ENCODE measurements at regions not wholly inside any gene's neighbourhood (a gene's known extent, or its start where the extent isn't known, plus 50 kb on each side); places are given as distances from the start of the nearest gene placed in this dataset.
"Not testable (repeated sequence)": the region's sequence is repeated elsewhere in the genome, so short reads cannot be mapped to it uniquely, and the experiment has no call there.

DNA sequence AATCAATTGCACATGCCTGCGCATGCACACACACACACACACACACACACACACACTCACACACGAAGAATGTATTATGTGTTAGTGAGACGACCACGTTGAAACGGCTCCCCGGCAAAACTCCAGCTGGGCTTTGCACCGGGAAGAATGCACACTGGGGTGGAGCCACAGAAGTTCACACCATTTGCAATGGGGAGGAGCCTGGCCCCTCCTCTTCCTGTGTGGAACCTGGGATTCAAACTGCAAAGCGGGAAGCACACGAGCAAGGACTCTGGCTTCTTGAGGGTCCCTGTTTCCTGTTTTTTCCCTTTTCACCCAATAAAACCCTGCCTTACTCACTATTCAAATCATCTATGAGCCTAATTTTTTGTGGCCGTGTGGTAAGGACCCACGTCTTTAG is 304.0 kb upstream of the TMEFF2 start:
- Histone ChIP-seq H3K36me3 (ENCODE audit: control insufficient read depth in 2 of 2, extremely low read depth in 1 of 2, insufficient read depth in 1 of 2, low read length in 1 of 2) (no peaks in the 10 kb centered on the region), H3K4me3 (ENCODE audit: control insufficient read depth in 1 of 2, extremely low read depth in 1 of 2, low read length in 1 of 2) (no peak overlapping the region), H3K4me1 (ENCODE audit: control insufficient read depth in 1 of 2, extremely low read depth in 1 of 2, insufficient read depth in 2 of 2, low read length in 2 of 2) (no peaks in the 10 kb centered on the region), H3K27ac (ENCODE audit: low read length) (no peak overlapping the region), H3K27me3 (replicated peaks in 1 of 2; ENCODE audit: control insufficient read depth in 2 of 2, extremely low read depth in 1 of 2, insufficient read depth in 2 of 2, low read length in 1 of 2) (no peaks in the 10 kb centered on the region), H3K9me3 (no peaks in the 10 kb centered on the region)
- WGBS (ENCODE audit: insufficient coverage): 91% methylated on average over 7 of the region's 11 CpGs
- Mint-ChIP-seq H3K4me3 (no peak overlapping the region), H3K9me3 (no peaks in the 10 kb centered on the region), H3K4me1 (no peaks in the 10 kb centered on the region), H3K27me3 (no peaks in the 10 kb centered on the region), H3K27ac (no peak overlapping the region), H3K36me3 (no peaks in the 10 kb centered on the region)
- no peak for DNase-seq
- no peak for ATAC-seq (replicated peaks in 1 of 4)
- CTCF ChIA-PET: interaction anchor here in 1 of 2 donors (0.6 kb wide), 1 partner anchor 15 kb away, joined by 3 read pairs; no protein-coding TSS in a partner anchor
- POLR2A ChIA-PET: no interaction called here

DNA sequence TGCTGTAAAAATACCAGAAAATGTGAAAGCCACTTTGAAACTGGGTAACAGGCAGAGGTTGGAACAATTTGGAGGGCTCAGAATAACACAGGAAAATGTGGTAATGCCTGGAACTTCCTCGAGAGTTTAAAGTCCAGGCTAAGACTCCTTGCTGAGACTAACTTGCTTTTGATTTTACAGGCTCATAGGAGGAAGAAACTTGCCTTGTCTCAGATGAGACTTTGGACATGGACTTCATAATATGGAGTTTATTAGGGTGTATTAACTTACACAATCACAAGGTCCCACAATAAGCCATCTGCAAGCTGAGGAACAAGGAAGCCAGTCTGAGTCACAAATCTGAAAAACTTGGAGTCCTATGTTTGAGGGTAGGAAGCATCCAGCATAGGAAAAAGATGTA is 293.4 kb upstream of the TMEFF2 start:
- POLR2A ChIA-PET; H3K36me3 ChIP-seq (ENCODE audit: control insufficient read depth in 2 of 2, extremely low read depth in 1 of 2, insufficient read depth in 1 of 2, low read length in 1 of 2); CTCF ChIA-PET; H3K27me3 Mint-ChIP-seq; H3K4me1 ChIP-seq (ENCODE audit: control insufficient read depth in 1 of 2, extremely low read depth in 1 of 2, insufficient read depth in 2 of 2, low read length in 2 of 2); H3K27ac Mint-ChIP-seq; ATAC-seq (replicated peaks in 1 of 4); H3K4me3 Mint-ChIP-seq; H3K36me3 Mint-ChIP-seq; H3K4me1 Mint-ChIP-seq; H3K4me3 ChIP-seq (ENCODE audit: control insufficient read depth in 1 of 2, extremely low read depth in 1 of 2, low read length in 1 of 2); H3K9me3 ChIP-seq; DNase-seq; H3K27me3 ChIP-seq (replicated peaks in 1 of 2; ENCODE audit: control insufficient read depth in 2 of 2, extremely low read depth in 1 of 2, insufficient read depth in 2 of 2, low read length in 1 of 2); H3K27ac ChIP-seq (ENCODE audit: low read length): not testable (repeated sequence)
- WGBS (ENCODE audit: insufficient coverage): no CpG with 5 or more reads among the region's 1 CpG
- peaks cover 0 to 14% (median 3%) of the 10 kb centered on the region in 3 donors for H3K9me3 Mint-ChIP-seq

DNA sequence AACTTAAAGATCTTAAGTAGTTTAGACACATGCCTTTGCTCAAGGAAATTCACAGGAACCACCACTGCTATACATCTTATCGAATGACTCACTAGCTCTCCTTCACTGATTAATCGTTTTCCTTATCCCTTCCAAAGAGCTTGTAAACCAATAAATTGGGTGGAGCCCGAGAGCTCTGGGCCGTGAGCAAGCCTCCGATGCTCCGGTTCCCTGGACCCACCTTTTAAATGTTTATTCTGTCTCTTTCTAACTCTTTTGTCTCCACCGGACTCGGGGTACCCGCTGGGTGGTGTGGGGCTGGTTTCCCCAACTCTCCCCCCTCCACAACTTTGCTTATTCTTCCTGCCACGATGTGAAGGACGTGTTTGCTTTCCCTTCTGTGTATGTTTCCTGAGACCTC is 292.9 kb upstream of the TMEFF2 start:
- Histone ChIP-seq H3K9me3 (no peaks in the 10 kb centered on the region), H3K27ac (ENCODE audit: low read length) (no peak overlapping the region), H3K4me1 (ENCODE audit: control insufficient read depth in 1 of 2, extremely low read depth in 1 of 2, insufficient read depth in 2 of 2, low read length in 2 of 2) (no peaks in the 10 kb centered on the region), H3K36me3 (ENCODE audit: control insufficient read depth in 2 of 2, extremely low read depth in 1 of 2, insufficient read depth in 1 of 2, low read length in 1 of 2) (no peaks in the 10 kb centered on the region), H3K27me3 (replicated peaks in 1 of 2; ENCODE audit: control insufficient read depth in 2 of 2, extremely low read depth in 1 of 2, insufficient read depth in 2 of 2, low read length in 1 of 2) (no peaks in the 10 kb centered on the region), H3K4me3 (ENCODE audit: control insufficient read depth in 1 of 2, extremely low read depth in 1 of 2, low read length in 1 of 2) (no peak overlapping the region)
- no CpG with 5 or more reads among the region's 11 CpGs for WGBS (ENCODE audit: insufficient coverage)
- Mint-ChIP-seq H3K4me3 (no peak overlapping the region), H3K27ac (no peak overlapping the region), H3K36me3 (no peaks in the 10 kb centered on the region), H3K9me3 (peaks cover 0 to 14% (median 3%) of the 10 kb centered on the region in 3 donors), H3K4me1 (no peaks in the 10 kb centered on the region), H3K27me3 (no peaks in the 10 kb centered on the region)
- ChIA-PET POLR2A (no interaction called here), CTCF (no interaction called here)
- ATAC-seq (replicated peaks in 1 of 4) (no peak), DNase-seq (no peak)

DNA sequence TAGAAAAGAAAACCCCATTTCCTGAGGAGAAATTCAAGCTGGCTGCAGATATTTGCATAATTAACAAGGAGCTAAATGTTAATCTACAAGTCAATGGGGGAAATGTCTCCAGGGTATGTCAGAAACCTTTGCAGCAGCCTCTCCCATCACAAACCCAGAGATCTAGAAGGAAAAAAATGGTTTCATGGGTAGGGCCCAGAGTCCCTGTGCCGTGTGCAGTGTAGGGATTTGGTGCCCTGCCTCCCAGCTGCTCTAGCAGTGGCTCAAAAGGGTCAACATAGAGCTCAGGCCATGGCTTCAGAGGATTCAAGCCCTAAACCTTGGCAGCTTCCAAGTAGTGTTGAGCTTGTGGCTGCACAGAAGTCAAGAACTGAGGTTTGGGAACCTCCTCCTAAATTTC is 290.2 kb upstream of the TMEFF2 start:
- no peak overlapping the region for H3K4me3 Mint-ChIP-seq
- ChIA-PET POLR2A (no interaction called here), CTCF (no interaction called here)
- Histone ChIP-seq H3K4me1 (ENCODE audit: control insufficient read depth in 1 of 2, extremely low read depth in 1 of 2, insufficient read depth in 2 of 2, low read length in 2 of 2) (no peaks in the 10 kb centered on the region), H3K9me3 (no peaks in the 10 kb centered on the region), H3K27me3 (replicated peaks in 1 of 2; ENCODE audit: control insufficient read depth in 2 of 2, extremely low read depth in 1 of 2, insufficient read depth in 2 of 2, low read length in 1 of 2) (no peaks in the 10 kb centered on the region), H3K36me3 (ENCODE audit: control insufficient read depth in 2 of 2, extremely low read depth in 1 of 2, insufficient read depth in 1 of 2, low read length in 1 of 2) (no peaks in the 10 kb centered on the region), H3K4me3 (ENCODE audit: control insufficient read depth in 1 of 2, extremely low read depth in 1 of 2, low read length in 1 of 2) (no peak overlapping the region), H3K27ac (ENCODE audit: low read length) (no peak overlapping the region)
- no peaks in the 10 kb centered on the region for H3K36me3 Mint-ChIP-seq
- no peak for ATAC-seq (replicated peaks in 1 of 4)
- H3K27ac Mint-ChIP-seq: no peak overlapping the region
- 60% methylated on average over 1 of the region's 1 CpG for WGBS (ENCODE audit: insufficient coverage)
- no peaks in the 10 kb centered on the region for H3K4me1 Mint-ChIP-seq
- no peak for DNase-seq
- H3K27me3 Mint-ChIP-seq: no peaks in the 10 kb centered on the region
- peaks cover 0 to 9% (median 0%) of the 10 kb centered on the region in 3 donors for H3K9me3 Mint-ChIP-seq

DNA sequence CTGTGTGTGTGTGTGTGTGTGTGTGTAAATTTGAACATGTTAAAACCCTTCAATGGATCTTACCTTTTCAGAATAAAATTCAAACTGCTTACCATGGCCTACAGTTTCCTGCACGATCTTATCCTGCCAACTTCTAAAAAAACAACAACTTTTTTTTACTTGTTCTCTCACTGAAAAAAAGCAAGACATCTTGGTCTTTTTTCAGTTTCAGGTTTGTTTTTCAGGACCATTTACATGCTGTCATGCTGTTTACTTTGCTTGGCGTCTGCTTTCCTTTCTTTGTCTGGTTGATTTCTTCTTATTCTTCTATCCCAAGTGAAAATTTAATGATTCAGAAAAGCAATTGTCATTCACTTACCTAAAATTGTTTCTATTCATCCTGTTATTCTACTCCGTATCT is 286.3 kb upstream of the TMEFF2 start:
- Mint-ChIP-seq H3K4me1 (no peaks in the 10 kb centered on the region), H3K9me3 (peaks cover 4 to 11% (median 10%) of the 10 kb centered on the region in 3 donors), H3K36me3 (no peaks in the 10 kb centered on the region), H3K27me3 (no peaks in the 10 kb centered on the region), H3K4me3 (no peak overlapping the region), H3K27ac (no peak overlapping the region)
- no CpG with 5 or more reads among the region's 3 CpGs for WGBS (ENCODE audit: insufficient coverage)
- Histone ChIP-seq H3K27me3 (replicated peaks in 1 of 2; ENCODE audit: control insufficient read depth in 2 of 2, extremely low read depth in 1 of 2, insufficient read depth in 2 of 2, low read length in 1 of 2) (no peaks in the 10 kb centered on the region), H3K36me3 (ENCODE audit: control insufficient read depth in 2 of 2, extremely low read depth in 1 of 2, insufficient read depth in 1 of 2, low read length in 1 of 2) (no peaks in the 10 kb centered on the region), H3K27ac (ENCODE audit: low read length) (no peak overlapping the region), H3K9me3 (no peaks in the 10 kb centered on the region), H3K4me1 (ENCODE audit: control insufficient read depth in 1 of 2, extremely low read depth in 1 of 2, insufficient read depth in 2 of 2, low read length in 2 of 2) (no peaks in the 10 kb centered on the region), H3K4me3 (ENCODE audit: control insufficient read depth in 1 of 2, extremely low read depth in 1 of 2, low read length in 1 of 2) (no peak overlapping the region)
- POLR2A ChIA-PET: no interaction called here
- no peak for ATAC-seq (replicated peaks in 1 of 4)
- CTCF ChIA-PET: no interaction called here
- DNase-seq: no peak

DNA sequence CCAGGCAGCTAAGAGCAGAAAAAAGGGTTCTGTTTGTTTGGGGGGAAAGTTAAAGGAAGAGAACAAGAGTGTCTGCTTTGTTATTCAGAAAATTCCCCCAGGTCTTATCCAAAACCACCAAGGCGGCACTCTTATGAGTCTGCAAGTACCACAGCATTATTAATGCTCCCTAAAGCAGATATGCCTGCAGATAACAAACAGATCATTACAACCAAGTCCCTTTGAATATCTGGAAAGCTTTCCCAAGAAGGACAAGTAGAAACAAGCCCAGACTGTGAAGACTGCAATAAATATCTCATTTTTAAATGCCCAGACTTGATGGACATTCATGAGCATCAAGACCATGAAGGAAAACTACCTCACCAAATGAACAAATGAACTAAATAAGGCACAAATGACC is 278.6 kb upstream of the TMEFF2 start:
- Histone ChIP-seq H3K36me3 (ENCODE audit: control insufficient read depth in 2 of 2, extremely low read depth in 1 of 2, insufficient read depth in 1 of 2, low read length in 1 of 2) (no peaks in the 10 kb centered on the region), H3K4me1 (ENCODE audit: control insufficient read depth in 1 of 2, extremely low read depth in 1 of 2, insufficient read depth in 2 of 2, low read length in 2 of 2) (no peaks in the 10 kb centered on the region), H3K4me3 (ENCODE audit: control insufficient read depth in 1 of 2, extremely low read depth in 1 of 2, low read length in 1 of 2) (no peak overlapping the region), H3K9me3 (no peaks in the 10 kb centered on the region), H3K27me3 (replicated peaks in 1 of 2; ENCODE audit: control insufficient read depth in 2 of 2, extremely low read depth in 1 of 2, insufficient read depth in 2 of 2, low read length in 1 of 2) (no peaks in the 10 kb centered on the region), H3K27ac (ENCODE audit: low read length) (no peak overlapping the region)
- Mint-ChIP-seq H3K4me1 (no peaks in the 10 kb centered on the region), H3K36me3 (no peaks in the 10 kb centered on the region), H3K9me3 (peaks cover 8 to 33% (median 11%) of the 10 kb centered on the region in 3 donors), H3K27ac (no peak overlapping the region), H3K4me3 (no peak overlapping the region), H3K27me3 (no peaks in the 10 kb centered on the region)
- ChIA-PET CTCF (no interaction called here), POLR2A (no interaction called here)
- ATAC-seq (replicated peaks in 1 of 4): no peak
- DNase-seq: no peak
- WGBS (ENCODE audit: insufficient coverage): 0% methylated on average over 1 of the region's 1 CpG

DNA sequence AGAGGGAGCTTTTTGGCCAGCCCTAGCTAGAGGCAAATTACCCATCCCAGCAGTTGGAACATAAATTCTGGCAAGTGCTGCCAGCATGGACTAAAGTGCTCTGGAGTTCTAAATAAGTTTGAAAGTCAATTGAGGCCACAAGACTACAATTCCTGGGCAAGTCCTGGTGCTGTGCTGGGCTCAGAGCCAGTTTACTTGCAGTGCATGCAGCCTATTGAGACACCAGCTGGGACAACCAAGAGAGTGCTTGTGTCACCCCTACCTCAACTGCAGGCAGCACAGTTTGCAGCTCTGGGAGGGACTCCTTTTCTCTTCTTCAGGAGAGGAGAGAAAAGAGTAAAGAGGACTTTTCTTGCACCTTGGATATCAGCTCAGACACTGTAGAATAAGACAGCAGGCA is 277.2 kb upstream of the TMEFF2 start:
- CTCF ChIA-PET: no interaction called here
- H3K4me3 ChIP-seq (ENCODE audit: control insufficient read depth in 1 of 2, extremely low read depth in 1 of 2, low read length in 1 of 2): no peak overlapping the region
- no peak overlapping the region for H3K27ac ChIP-seq (ENCODE audit: low read length)
- Mint-ChIP-seq H3K27ac (no peak overlapping the region), H3K27me3 (no peaks in the 10 kb centered on the region), H3K36me3 (no peaks in the 10 kb centered on the region), H3K4me1 (no peaks in the 10 kb centered on the region), H3K9me3 (peaks cover 6 to 27% (median 8%) of the 10 kb centered on the region in 3 donors), H3K4me3 (no peak overlapping the region)
- ATAC-seq (replicated peaks in 1 of 4) (no peak), DNase-seq (no peak)
- no peaks in the 10 kb centered on the region for H3K27me3 ChIP-seq (replicated peaks in 1 of 2; ENCODE audit: control insufficient read depth in 2 of 2, extremely low read depth in 1 of 2, insufficient read depth in 2 of 2, low read length in 1 of 2)
- no peaks in the 10 kb centered on the region for H3K9me3 ChIP-seq
- POLR2A ChIA-PET: no interaction called here
- no peaks in the 10 kb centered on the region for H3K4me1 ChIP-seq (ENCODE audit: control insufficient read depth in 1 of 2, extremely low read depth in 1 of 2, insufficient read depth in 2 of 2, low read length in 2 of 2)
- no peaks in the 10 kb centered on the region for H3K36me3 ChIP-seq (ENCODE audit: control insufficient read depth in 2 of 2, extremely low read depth in 1 of 2, insufficient read depth in 1 of 2, low read length in 1 of 2)

All from T-cell (primary cell).